ENCODE measurements at regions not wholly inside any gene's neighbourhood (a gene's known extent, or its start where the extent isn't known, plus 50 kb on each side); places are given as distances from the start of the nearest gene placed in this dataset. TPM values are rescaled to one million over a fixed set of nuclear protein-coding genes. Genes with fewer than 3 reads are reported as not detected.
"Not testable (repeated sequence)": the region's sequence is repeated elsewhere in the genome, so short reads cannot be mapped to it uniquely, and the experiment has no call there.

GRCh38 chr12:25887367-25887766 is 71.1 kb upstream of the RASSF8 start:
- DNase-seq, result no peak
- CTCF ChIA-PET, result no interaction called here
- no peaks in the 10 kb centered on the region for H3K36me3 Mint-ChIP-seq (ENCODE audit: low read depth)
- intact Hi-C loops (cut with DNase I, micrococcal nuclease), result no loop called here
- H3K9me3 Mint-ChIP-seq (ENCODE audit: low read depth), result peaks cover 2% of the 10 kb centered on the region
- no peak overlapping the region for H3K27ac Mint-ChIP-seq
- POLR2A ChIA-PET, result no interaction called here
- H3K4me3 Mint-ChIP-seq, result no peak overlapping the region
- no peaks in the 10 kb centered on the region for H3K27me3 Mint-ChIP-seq
- H3K4me1 Mint-ChIP-seq, result peaks cover 3% of the 10 kb centered on the region
- ATAC-seq, result no peak

GRCh38 chr12:25889185-25889584 is 69.3 kb upstream of the RASSF8 start:
- DNase-seq, result no peak
- POLR2A ChIA-PET, result no interaction called here
- no peak overlapping the region for H3K27ac Mint-ChIP-seq
- intact Hi-C loops (cut with DNase I, micrococcal nuclease), result no loop called here
- CTCF ChIA-PET, result no interaction called here
- H3K27me3 Mint-ChIP-seq, result no peaks in the 10 kb centered on the region
- no peak for ATAC-seq
- H3K4me1 Mint-ChIP-seq, result peaks cover 3% of the 10 kb centered on the region
- H3K4me3 Mint-ChIP-seq, result no peak overlapping the region
- no peaks in the 10 kb centered on the region for H3K36me3 Mint-ChIP-seq (ENCODE audit: low read depth)
- peaks cover 2% of the 10 kb centered on the region for H3K9me3 Mint-ChIP-seq (ENCODE audit: low read depth)

GRCh38 chr12:25891095-25891494 is 67.4 kb upstream of the RASSF8 start:
- H3K4me3 Mint-ChIP-seq; H3K27me3 Mint-ChIP-seq; ATAC-seq; H3K36me3 Mint-ChIP-seq (ENCODE audit: low read depth); H3K27ac Mint-ChIP-seq; intact Hi-C loops (cut with DNase I, micrococcal nuclease); POLR2A ChIA-PET; H3K4me1 Mint-ChIP-seq; CTCF ChIA-PET; H3K9me3 Mint-ChIP-seq (ENCODE audit: low read depth): not testable (repeated sequence)
- peak; percentile 8 for DNase-seq

- ChIA-PET POLR2A (interaction anchor here (0.6 kb wide), 1 partner anchor 193 kb away, joined by 3 read pairs; no protein-coding TSS in a partner anchor), CTCF (interaction anchor here (0.6 kb wide), 1 partner anchor 138 kb away, joined by 3 read pairs; no protein-coding TSS in a partner anchor)
- Mint-ChIP-seq H3K4me1 (peaks cover 3% of the 10 kb centered on the region), H3K4me3 (no peak overlapping the region), H3K36me3 (ENCODE audit: low read depth) (no peaks in the 10 kb centered on the region), H3K27ac (no peak overlapping the region), H3K27me3 (no peaks in the 10 kb centered on the region), H3K9me3 (ENCODE audit: low read depth) (peaks cover 2% of the 10 kb centered on the region)
- intact Hi-C loops (cut with DNase I, micrococcal nuclease), result no loop called here
- ATAC-seq (peak; percentile 26), DNase-seq (no peak)
These were observed 63.7 kb upstream of the RASSF8 start for GRCh38 chr12:25894759-25895158.

- CTCF ChIA-PET, result no interaction called here
- intact Hi-C loops (cut with DNase I, micrococcal nuclease), result no loop called here
- POLR2A ChIA-PET, result no interaction called here
- no peak overlapping the region for H3K27ac Mint-ChIP-seq
- no peak for DNase-seq
- no peaks in the 10 kb centered on the region for H3K4me1 Mint-ChIP-seq
- no peaks in the 10 kb centered on the region for H3K27me3 Mint-ChIP-seq
- H3K36me3 Mint-ChIP-seq (ENCODE audit: low read depth), result no peaks in the 10 kb centered on the region
- no peak for ATAC-seq
- H3K9me3 Mint-ChIP-seq (ENCODE audit: low read depth), result no peaks in the 10 kb centered on the region
- no peak overlapping the region for H3K4me3 Mint-ChIP-seq
These were observed 61.5 kb upstream of the RASSF8 start for GRCh38 chr12:25896981-25897380.

GRCh38 chr12:25903603-25904245 is 54.8 kb upstream of the RASSF8 start:
- H3K27ac Mint-ChIP-seq, result no peak overlapping the region
- H3K4me1 Mint-ChIP-seq, result no peaks in the 10 kb centered on the region
- H3K27me3 Mint-ChIP-seq, result no peaks in the 10 kb centered on the region
- H3K36me3 Mint-ChIP-seq (ENCODE audit: low read depth), result no peaks in the 10 kb centered on the region
- no peaks in the 10 kb centered on the region for H3K9me3 Mint-ChIP-seq (ENCODE audit: low read depth)
- ATAC-seq, result no peak
- CTCF ChIA-PET, result interaction anchor here (0.6 kb wide), 1 partner anchor 13 kb away, joined by 3 read pairs; no protein-coding TSS in a partner anchor
- intact Hi-C loops (cut with DNase I, micrococcal nuclease), result no loop called here
- DNase-seq, result no peak
- H3K4me3 Mint-ChIP-seq, result no peak overlapping the region
- POLR2A ChIA-PET, result no interaction called here

GRCh38 chr12:25904442-25904841 is 54.0 kb upstream of the RASSF8 start:
- CTCF ChIA-PET, result interaction anchor here (0.6 kb wide), 1 partner anchor 19 kb away, joined by 3 read pairs; no protein-coding TSS in a partner anchor
- DNase-seq (no peak), ATAC-seq (no peak)
- intact Hi-C loops (cut with DNase I, micrococcal nuclease), result no loop called here
- Mint-ChIP-seq H3K4me1 (no peaks in the 10 kb centered on the region), H3K4me3 (no peak overlapping the region), H3K27me3 (no peaks in the 10 kb centered on the region), H3K36me3 (ENCODE audit: low read depth) (no peaks in the 10 kb centered on the region), H3K27ac (no peak overlapping the region), H3K9me3 (ENCODE audit: low read depth) (no peaks in the 10 kb centered on the region)
- POLR2A ChIA-PET, result no interaction called here

GRCh38 chr12:25906651-25907340 is 51.7 kb upstream of the RASSF8 start:
- intact Hi-C loops (cut with DNase I, micrococcal nuclease), result no loop called here
- ATAC-seq (no peak), DNase-seq (no peak)
- Mint-ChIP-seq H3K4me1 (no peaks in the 10 kb centered on the region), H3K27ac (no peak overlapping the region), H3K27me3 (no peaks in the 10 kb centered on the region), H3K9me3 (ENCODE audit: low read depth) (no peaks in the 10 kb centered on the region), H3K4me3 (no peak overlapping the region), H3K36me3 (ENCODE audit: low read depth) (no peaks in the 10 kb centered on the region)
- ChIA-PET CTCF (no interaction called here), POLR2A (no interaction called here)

Small RNAs in the stretch of these regions (microRNA-seq; reads per million reads assigned to microRNA genes)
- not detected for gene MIR4302 (ENCODE audit: borderline replicate concordance)

Data from activated CD4-positive, alpha-beta T cell treated with anti-CD3 and anti-CD28 coated beads for 36 hours (primary cell).